AML-193 (cell line): ENCODE measurements at regions not wholly inside any gene's neighbourhood (a gene's known extent, or its start where the extent isn't known, plus 50 kb on each side); places are given as distances from the start of the nearest gene placed in this dataset.

ENCODE experiments used
- DNase-seq, 2 experiments: peaks; one replicate each; lab custom pipeline; 2025; lab: John Stamatoyannopoulos, UW

DNA sequence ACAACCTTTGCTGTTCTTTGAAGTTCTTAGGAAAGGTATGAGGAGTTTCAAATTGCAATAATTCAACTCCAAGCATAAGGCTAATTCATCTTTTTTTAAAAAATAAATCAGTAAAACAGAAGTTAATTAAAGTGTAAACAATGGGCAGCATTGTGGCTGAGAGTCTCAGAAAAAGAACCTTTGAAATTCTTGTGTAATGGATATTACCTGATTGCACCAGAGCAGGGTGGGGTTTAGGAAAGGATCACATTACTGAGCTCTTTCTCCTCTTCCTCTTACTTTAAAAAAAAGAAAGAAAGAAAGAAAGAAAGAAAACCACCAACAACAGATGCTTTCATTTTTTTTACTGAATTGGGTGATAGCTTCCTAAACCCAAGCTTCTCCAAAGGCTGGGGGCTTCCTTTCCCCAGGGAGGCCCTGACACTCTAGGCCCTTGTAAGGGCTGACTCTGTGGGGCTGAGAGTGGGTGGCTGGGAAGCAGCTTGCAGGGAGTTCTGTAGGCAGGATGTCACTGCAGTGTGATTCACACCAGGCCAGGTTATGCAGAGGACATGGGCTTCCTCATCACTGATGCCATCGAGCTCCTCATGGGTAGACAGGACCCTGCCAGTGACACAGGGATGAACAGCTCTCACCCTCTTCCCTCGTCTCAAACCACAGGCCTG is 564.5 kb downstream of the FGF9 start:
- no peak for DNase-seq

GRCh38 chr13:22235950-22236290 is 565.0 kb downstream of the FGF9 start:
- DNase-seq, result no peak

DNA sequence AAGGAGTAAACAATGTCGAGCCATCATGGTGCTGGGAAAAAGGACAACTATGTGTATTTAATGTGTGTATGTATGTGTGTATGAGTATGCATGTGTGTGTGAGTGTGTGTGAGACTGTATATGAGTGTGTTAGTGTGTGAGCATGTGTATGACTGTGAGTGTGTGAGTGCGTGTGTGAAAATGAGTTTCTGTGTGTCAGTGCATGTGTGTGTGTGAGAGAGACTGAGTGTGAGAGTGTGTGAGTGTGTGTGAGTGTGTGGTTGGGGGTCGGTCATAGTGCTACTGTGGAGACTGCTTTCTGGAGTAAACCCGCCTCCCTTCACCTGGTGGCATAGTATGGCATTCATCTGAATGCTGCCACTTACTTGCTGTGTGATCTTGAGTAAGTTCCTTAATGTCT is 567.4 kb downstream of the FGF9 start:
- DNase-seq, result no peak

- DNase-seq, result no peak
These were observed 569.8 kb downstream of the FGF9 start for GRCh38 chr13:22240716-22241115.

DNA sequence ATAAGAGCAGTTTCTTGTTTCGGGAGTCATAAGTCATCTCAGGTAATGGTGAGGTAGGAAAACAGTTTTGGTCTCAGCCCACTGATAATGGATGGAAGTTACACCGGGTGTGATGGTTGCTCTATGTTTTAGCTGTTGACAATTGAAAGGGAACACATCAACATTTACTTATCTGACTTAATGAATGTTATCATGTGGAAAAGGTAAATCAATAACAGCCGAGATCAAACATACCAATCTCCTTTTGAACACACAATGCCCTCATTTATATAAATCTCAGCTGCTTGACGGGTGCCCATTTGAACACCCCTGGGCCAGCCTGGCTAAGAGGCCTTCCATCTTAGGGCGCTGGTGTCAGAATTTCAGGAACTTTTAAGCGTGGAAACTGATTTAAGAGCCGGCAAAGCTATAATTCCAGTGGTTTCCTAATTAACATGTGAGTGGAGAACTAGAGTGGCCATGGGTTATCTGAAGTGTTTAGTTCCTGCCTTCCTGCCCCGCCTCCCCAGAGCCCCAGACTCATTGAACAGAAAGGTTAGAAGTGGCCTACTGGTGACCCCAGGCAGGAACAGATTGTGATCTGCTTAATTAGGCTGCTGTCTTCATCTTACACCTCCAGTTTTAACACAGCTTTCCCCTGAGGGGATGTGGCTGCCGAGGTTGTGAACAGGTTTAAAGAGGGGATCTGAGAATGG is 572.7 kb downstream of the FGF9 start:
- no peak for DNase-seq

- DNase-seq, result no peak
These were observed 581.5 kb downstream of the FGF9 start for GRCh38 chr13:22252281-22252830.

GRCh38 chr13:22253107-22253506 is 582.2 kb downstream of the FGF9 start:
- no peak for DNase-seq

DNA sequence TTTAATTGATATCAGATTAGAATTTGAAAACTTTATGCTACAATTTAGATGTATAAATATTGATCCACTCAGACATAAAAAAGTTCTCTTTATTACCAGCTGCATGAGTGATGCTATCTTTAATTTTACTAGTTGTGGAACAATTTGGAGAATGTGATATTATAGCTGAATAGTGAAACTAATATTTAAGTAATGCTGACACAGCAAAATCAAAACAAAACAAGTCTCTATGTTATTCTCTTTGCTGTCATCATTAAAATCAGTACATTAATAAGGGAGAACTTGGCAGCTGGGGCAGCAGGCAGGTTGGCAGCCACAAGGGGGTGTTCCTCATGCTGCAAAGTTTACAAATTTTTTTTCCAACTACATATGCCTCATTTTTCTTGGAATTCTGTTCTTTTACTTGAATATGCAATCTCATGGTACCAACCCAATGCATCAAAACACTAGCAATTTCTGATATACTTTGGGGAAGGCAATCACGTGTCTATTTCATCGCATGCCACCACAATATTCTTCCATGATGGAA is 585.3 kb downstream of the FGF9 start:
- no peak for DNase-seq

DNA sequence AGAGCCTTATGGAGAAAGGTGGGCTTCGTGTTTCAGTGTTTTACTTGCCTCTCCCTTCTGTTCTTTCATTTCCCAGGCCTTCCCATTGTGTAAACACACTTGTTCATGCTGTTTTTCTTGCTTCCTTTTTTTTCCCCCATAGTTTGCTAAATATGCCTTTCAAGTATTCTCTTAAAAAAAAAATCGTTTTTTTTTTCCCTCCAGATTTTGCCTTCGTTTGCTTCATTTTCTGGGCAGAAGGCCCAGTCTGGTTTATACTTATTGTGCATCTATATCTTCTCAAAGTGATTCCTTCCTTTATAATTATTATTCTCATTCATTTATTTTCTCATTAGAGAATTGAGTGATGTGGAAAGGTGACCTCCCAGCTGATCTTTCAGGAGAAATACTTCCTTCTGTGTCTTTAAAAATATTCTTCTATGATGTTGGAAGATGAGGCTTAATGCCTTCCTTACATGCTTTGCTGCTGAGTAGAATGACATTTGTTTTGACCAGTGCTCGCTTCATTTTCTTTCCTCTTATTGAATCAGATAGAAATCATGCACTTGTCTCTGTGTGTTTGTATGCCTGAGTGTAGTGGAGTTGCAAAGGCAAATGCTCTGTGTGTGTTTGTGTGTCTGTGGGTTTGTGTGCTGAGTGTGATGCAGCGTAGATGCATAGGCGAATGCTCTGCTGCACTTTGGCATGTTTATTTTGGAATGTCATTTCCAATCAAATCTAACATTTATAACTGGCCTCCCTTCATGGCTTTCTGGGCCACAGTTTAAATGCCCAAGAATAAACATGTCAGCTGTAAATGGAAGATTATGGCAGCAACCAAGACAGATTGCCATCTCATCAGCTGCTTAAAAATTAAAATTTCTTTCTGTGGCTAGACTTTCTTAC is 591.4 kb downstream of the FGF9 start:
- no peak for DNase-seq

- DNase-seq, result no peak
These were observed 592.3 kb downstream of the FGF9 start for GRCh38 chr13:22263185-22263584.

GRCh38 chr13:22265563-22265962 is 594.7 kb downstream of the FGF9 start:
- DNase-seq, result no peak

GRCh38 chr13:22270881-22271280 is 600.0 kb downstream of the FGF9 start:
- no peak for DNase-seq

GRCh38 chr13:22271903-22272302 is 601.0 kb downstream of the FGF9 start:
- DNase-seq, result no peak

- no peak for DNase-seq
These were observed 604.5 kb downstream of the FGF9 start for GRCh38 chr13:22275393-22275792.

GRCh38 chr13:22276616-22277015 is 605.7 kb downstream of the FGF9 start:
- no peak for DNase-seq

GRCh38 chr13:22278336-22278929 is 607.6 kb downstream of the FGF9 start:
- peak; percentile 34 to 38 for DNase-seq

DNA sequence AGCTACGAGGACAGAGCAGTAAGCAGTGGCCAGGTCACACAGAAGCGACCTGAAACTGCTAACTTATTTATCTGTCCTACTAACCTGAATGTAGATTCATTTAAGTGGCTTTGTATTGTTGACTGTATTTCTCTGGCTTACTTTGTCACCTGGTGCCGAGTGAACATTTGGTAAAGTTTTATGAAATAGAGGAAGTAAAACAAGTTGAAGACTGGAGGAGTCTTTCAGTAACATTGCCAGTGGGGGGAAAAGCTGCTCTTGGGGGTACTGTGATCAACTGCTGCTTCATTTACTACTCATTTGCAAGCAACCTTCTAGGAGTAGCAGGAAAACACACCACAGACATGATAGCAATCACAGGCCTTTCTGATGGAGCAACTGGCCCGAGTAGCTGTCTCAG is 615.0 kb downstream of the FGF9 start:
- DNase-seq, result no peak

DNA sequence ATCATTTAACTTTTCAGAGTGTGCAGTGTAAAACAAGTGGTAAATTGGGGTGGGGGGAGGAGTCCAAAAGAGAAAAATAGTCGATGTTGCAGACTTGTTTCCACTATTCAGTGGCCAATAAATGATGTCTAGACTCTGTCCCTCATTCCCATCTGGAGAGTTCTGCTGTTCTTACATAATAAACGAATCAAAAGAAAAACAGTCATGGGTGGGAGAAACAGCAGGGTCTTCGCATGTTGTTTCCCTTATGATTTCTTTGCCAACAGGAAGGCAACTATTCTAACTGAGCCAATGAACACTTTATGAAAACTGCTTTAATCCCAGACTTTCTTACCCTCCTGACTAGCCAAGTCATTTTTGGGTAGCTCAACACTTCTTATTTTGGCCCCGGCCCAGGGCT is 615.5 kb downstream of the FGF9 start:
- DNase-seq, result no peak

DNA sequence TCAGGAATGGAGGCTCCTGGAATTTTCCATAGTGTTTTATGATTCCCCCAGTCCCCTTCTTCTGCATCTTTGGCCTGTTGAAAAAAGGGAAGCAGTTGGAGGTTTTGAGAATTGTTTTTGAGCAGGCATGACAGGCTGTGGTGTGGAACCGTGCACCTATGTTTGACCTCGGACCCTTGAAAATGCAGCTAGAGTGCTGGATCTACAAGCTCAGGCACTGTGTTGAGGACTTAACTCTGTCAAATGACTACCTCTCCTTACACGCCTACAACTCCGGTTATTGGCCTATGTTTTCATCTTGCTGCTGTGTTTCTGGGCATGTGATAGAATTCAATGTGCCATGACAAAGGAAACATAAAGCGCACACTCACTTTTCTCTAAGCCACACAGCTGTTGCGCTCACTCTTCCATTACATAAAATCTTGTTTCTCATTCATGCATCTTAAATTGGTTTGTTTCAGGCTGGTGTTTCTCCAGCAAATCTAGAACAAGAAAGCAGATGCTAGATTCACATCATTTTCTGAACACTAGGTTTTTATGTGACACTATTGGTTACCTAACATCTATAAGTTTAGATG is 616.6 kb downstream of the FGF9 start:
- DNase-seq, result no peak

GRCh38 chr13:22288496-22288895 is 617.6 kb downstream of the FGF9 start:
- DNase-seq, result no peak

DNA sequence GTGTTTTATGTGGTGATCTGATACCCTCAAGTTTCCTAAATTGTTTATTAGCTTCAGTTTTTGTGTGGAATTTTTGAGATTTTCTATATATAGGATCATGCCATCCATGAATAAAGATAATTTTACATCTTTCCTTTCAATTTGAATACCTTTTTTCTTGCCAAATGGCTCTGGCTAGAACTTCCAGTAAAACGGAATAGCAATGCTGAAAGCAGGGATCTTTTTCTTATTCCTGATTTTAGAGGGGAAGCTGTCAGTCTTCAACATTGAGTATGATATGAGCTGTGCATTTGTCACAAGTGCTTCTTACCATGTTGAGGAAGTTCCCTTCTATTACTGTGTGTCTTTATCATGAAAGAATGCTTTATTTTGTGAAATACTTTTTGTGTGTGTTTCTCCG is 618.8 kb downstream of the FGF9 start:
- no peak for DNase-seq

GRCh38 chr13:22298530-22298929 is 627.7 kb downstream of the FGF9 start:
- no peak for DNase-seq
